Ishikawa (cell line): ENCODE measurements at regions not wholly inside any gene's neighbourhood (a gene's known extent, or its start where the extent isn't known, plus 50 kb on each side); places are given as distances from the start of the nearest gene placed in this dataset.

Experiments
- CEBPB ChIP-seq: IDR thresholded peaks from 2 replicates; pipeline ENCODE4 v1.6.1; 2012
- CREB1 ChIP-seq: IDR thresholded peaks from 2 replicates; pipeline ENCODE4 v1.6.1; 2012; ENCODE audit warnings: low read depth
- EGR1 ChIP-seq: IDR thresholded peaks from 2 replicates; pipeline ENCODE4 v1.6.1; 2012
- EP300 ChIP-seq: IDR thresholded peaks from 2 replicates; pipeline ENCODE4 v1.6.1; 2012; ENCODE audit warnings: borderline replicate concordance
- FOXM1 ChIP-seq: IDR thresholded peaks from 2 replicates; pipeline ENCODE4 v1.6.1; 2012; ENCODE audit warnings: low read depth, borderline replicate concordance
- MAX ChIP-seq: IDR thresholded peaks from 2 replicates; pipeline ENCODE4 v1.6.1; 2012
- NFIC ChIP-seq: IDR thresholded peaks from 2 replicates; pipeline ENCODE4 v1.6.1; 2012
- RAD21 ChIP-seq: IDR thresholded peaks from 2 replicates; pipeline ENCODE4 v1.6.1; 2012; ENCODE audit warnings: low read depth
- REST ChIP-seq: IDR thresholded peaks from 2 replicates; pipeline ENCODE4 v1.6.1; 2012; ENCODE audit warnings: low read depth, mild to moderate bottlenecking
- TAF1 ChIP-seq: IDR thresholded peaks from 2 replicates; pipeline ENCODE4 v1.6.1; 2012; ENCODE audit warnings: low read depth, mild to moderate bottlenecking
- TCF12 ChIP-seq: IDR thresholded peaks from 2 replicates; pipeline ENCODE4 v1.6.1; 2012; ENCODE audit warnings: low read depth
- TEAD4 ChIP-seq: IDR thresholded peaks from 2 replicates; pipeline ENCODE4 v1.6.1; 2012
- USF1 ChIP-seq: IDR thresholded peaks from 2 replicates; pipeline ENCODE4 v1.6.1; 2012
- YY1 ChIP-seq: IDR thresholded peaks from 2 replicates; pipeline ENCODE4 v1.6.1; 2012; ENCODE audit warnings: low read depth
- ZBTB7A ChIP-seq: IDR thresholded peaks from 2 replicates; pipeline ENCODE4 v1.6.1; 2012; ENCODE audit warnings: low read depth

- TF ChIP-seq EP300 (no peak), TEAD4 (no peak), TCF12 (no peak), FOXM1 (no peak), REST (no peak), EGR1 (no peak), MAX (no peak), TAF1 (no peak)
Measured at GRCh38 chr4:62263454-62263853, 1063.3 kb downstream of the ADGRL3 start.

GRCh38 chr4:62262676-62263075 lies 1062.5 kb downstream of the ADGRL3 start:
- TF ChIP-seq CEBPB (no peak), YY1 (no peak), MAX (no peak), USF1 (no peak), FOXM1 (no peak), EP300 (no peak), NFIC (no peak), CREB1 (no peak), TCF12 (no peak), ZBTB7A (no peak), RAD21 (no peak), TEAD4 (no peak)

GRCh38 chr4:62260254-62260653 lies 1060.1 kb downstream of the ADGRL3 start:
- TF ChIP-seq USF1 (no peak), YY1 (no peak), CEBPB (no peak), ZBTB7A (no peak), EGR1 (no peak), REST (no peak), EP300 (no peak), MAX (no peak), FOXM1 (no peak), TCF12 (no peak), RAD21 (no peak), NFIC (no peak), TAF1 (no peak), TEAD4 (no peak), CREB1 (no peak)

GRCh38 chr4:62256479-62256878 lies 1056.4 kb downstream of the ADGRL3 start:
- no peak for TF ChIP-seq USF1
- TF ChIP-seq TCF12 = no peak
- TF ChIP-seq REST = no peak
- no peak for TF ChIP-seq NFIC
- TF ChIP-seq RAD21 = no peak
- TF ChIP-seq CEBPB = no peak
- TF ChIP-seq YY1 = no peak
